Endodermal cell (in vitro differentiated cells): ENCODE measurements at regions not wholly inside any gene's neighbourhood (a gene's known extent, or its start where the extent isn't known, plus 50 kb on each side); places are given as distances from the start of the nearest gene placed in this dataset.

Source experiments
- DNase-seq: peaks from one replicate; pipeline ENCODE4 v3.0.0-alpha.2; 2017
- H3K27ac ChIP-seq: 2 replicates; pipeline ENCODE4 v1.5.1; 2013; ENCODE audit warnings: mild to moderate bottlenecking, low read depth, low read length, moderate library complexity
- H3K27me3 ChIP-seq: 2 replicates; pipeline ENCODE4 v1.6.1; 2013; ENCODE audit warnings: mild to moderate bottlenecking, low read length, moderate library complexity; ENCODE audit not compliant: insufficient read depth, control insufficient read depth, poor library complexity, severe bottlenecking
- H3K36me3 ChIP-seq: 2 replicates; pipeline ENCODE4 v1.7.0; 2013; ENCODE audit warnings: mild to moderate bottlenecking, low read length, moderate library complexity; ENCODE audit not compliant: control insufficient read depth, insufficient read depth
- H3K4me1 ChIP-seq: one replicate; pipeline ENCODE4 v1.7.0; 2013; ENCODE audit warnings: low read length; ENCODE audit not compliant: control insufficient read depth, insufficient read depth
- H3K4me3 ChIP-seq: 2 replicates; pipeline ENCODE4 v1.5.1; 2013; ENCODE audit warnings: mild to moderate bottlenecking, low read length, moderate library complexity
- H3K9ac ChIP-seq: 2 replicates; pipeline ENCODE4 v1.6.1; 2013; ENCODE audit warnings: mild to moderate bottlenecking, low read length, moderate library complexity; ENCODE audit not compliant: poor library complexity, severe bottlenecking; ENCODE audit errors: extremely low read depth
- H3K9me3 ChIP-seq: 2 replicates; pipeline ENCODE4 v1.6.1; 2013; ENCODE audit warnings: mild to moderate bottlenecking, low read length, moderate library complexity; ENCODE audit not compliant: control insufficient read depth
- H3K27ac Mint-ChIP-seq: 2 replicates; pipeline ENCODE4 v1.8.0; 2020; ENCODE audit warnings: mixed read lengths
- H3K27me3 Mint-ChIP-seq: 2 replicates; pipeline ENCODE4 v1.8.0; 2021; ENCODE audit warnings: mild to moderate bottlenecking, mixed read lengths; ENCODE audit not compliant: insufficient read depth
- H3K36me3 Mint-ChIP-seq: 2 replicates; pipeline ENCODE4 v1.8.0; 2020; ENCODE audit warnings: low read depth, mixed read lengths
- H3K4me1 Mint-ChIP-seq: 2 replicates; pipeline ENCODE4 v1.8.0; 2020; ENCODE audit warnings: mixed read lengths
- H3K4me3 Mint-ChIP-seq: 2 replicates; pipeline ENCODE4 v1.8.0; 2020; ENCODE audit warnings: mild to moderate bottlenecking, moderate library complexity, mixed read lengths
- H3K9me3 Mint-ChIP-seq: 2 replicates; pipeline ENCODE4 v1.8.0; 2020; ENCODE audit warnings: mild to moderate bottlenecking, mixed read lengths
- WGBS, 2 experiments: methylation state at CpG; one replicate each; pipeline versions ENCODE4 v1.1.5 to v1.1.7; 2013; ENCODE audit warnings: missing lambda C conversion rate in 2 of 2, mixed read lengths in 1 of 2; ENCODE audit not compliant: insufficient coverage in 1 of 2, insufficient read length in 1 of 2; 5-methylcytosine and 5-hydroxymethylcytosine counted together
- TF ChIP-seq, protein P1 (sequence below): fragments of 200-600 bp; sonication (generic); conservative IDR thresholded peaks from 2 replicates; pipeline ENCODE4 v1.5.0; 2021; ENCODE audit warnings: antibody characterized with exemption, mild to moderate bottlenecking

DNA sequence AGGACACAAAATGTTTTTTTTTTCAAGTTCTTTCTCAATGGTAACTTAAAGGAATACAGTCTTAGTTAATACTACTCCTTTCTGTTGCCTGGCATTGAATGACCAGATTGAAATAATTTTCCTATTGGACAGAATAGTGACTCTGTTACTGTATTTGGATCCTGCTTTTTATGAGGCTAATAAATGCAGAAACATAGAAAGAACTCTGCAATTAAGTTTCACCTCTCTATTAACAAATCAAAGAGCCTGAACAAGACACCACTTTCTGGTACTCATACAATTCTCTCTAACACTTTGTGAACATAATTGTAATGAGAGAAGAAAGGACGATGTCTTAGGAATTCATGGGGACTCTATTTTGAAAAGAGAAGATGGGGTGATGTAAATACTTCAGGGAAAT is 308.4 kb upstream of the ROBO2 start:
- H3K4me1 ChIP-seq: no peaks in the 10 kb centered on the region

GRCh38 chr3:76733073-76733759 is 306.7 kb upstream of the ROBO2 start:
- no peak overlapping the region for H3K27ac Mint-ChIP-seq
- peaks cover 11% of the 10 kb centered on the region for H3K9me3 ChIP-seq
- no peak for DNase-seq
- H3K4me3 ChIP-seq: no peak overlapping the region
- no peaks in the 10 kb centered on the region for H3K27me3 Mint-ChIP-seq
- H3K4me1 Mint-ChIP-seq: peaks cover 3% of the 10 kb centered on the region
- TF ChIP-seq, protein P1, sequence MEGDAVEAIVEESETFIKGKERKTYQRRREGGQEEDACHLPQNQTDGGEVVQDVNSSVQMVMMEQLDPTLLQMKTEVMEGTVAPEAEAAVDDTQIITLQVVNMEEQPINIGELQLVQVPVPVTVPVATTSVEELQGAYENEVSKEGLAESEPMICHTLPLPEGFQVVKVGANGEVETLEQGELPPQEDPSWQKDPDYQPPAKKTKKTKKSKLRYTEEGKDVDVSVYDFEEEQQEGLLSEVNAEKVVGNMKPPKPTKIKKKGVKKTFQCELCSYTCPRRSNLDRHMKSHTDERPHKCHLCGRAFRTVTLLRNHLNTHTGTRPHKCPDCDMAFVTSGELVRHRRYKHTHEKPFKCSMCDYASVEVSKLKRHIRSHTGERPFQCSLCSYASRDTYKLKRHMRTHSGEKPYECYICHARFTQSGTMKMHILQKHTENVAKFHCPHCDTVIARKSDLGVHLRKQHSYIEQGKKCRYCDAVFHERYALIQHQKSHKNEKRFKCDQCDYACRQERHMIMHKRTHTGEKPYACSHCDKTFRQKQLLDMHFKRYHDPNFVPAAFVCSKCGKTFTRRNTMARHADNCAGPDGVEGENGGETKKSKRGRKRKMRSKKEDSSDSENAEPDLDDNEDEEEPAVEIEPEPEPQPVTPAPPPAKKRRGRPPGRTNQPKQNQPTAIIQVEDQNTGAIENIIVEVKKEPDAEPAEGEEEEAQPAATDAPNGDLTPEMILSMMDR: no peak
- WGBS, 2 experiments: 100% methylated on average over 1 of the region's 1 CpG
- H3K36me3 ChIP-seq: no peaks in the 10 kb centered on the region
- no peak overlapping the region for H3K9ac ChIP-seq
- H3K4me1 ChIP-seq: no peaks in the 10 kb centered on the region
- no peak overlapping the region for H3K4me3 Mint-ChIP-seq
- peaks cover 12% of the 10 kb centered on the region for H3K9me3 Mint-ChIP-seq
- H3K36me3 Mint-ChIP-seq: peaks cover 3% of the 10 kb centered on the region
- H3K27me3 ChIP-seq: no peaks in the 10 kb centered on the region
- no peak overlapping the region for H3K27ac ChIP-seq

More for the DNA sequence above, 308.4 kb upstream of the ROBO2 start:
- Histone ChIP-seq H3K9ac (no peak overlapping the region), H3K36me3 (no peaks in the 10 kb centered on the region), H3K27me3 (no peaks in the 10 kb centered on the region), H3K9me3 (peaks cover 11% of the 10 kb centered on the region), H3K4me3 (no peak overlapping the region), H3K27ac (no peak overlapping the region)
- Mint-ChIP-seq H3K36me3 (peaks cover 3% of the 10 kb centered on the region), H3K27me3 (no peaks in the 10 kb centered on the region), H3K4me3 (no peak overlapping the region), H3K9me3 (peaks cover 12% of the 10 kb centered on the region), H3K4me1 (peaks cover 3% of the 10 kb centered on the region), H3K27ac (no peak overlapping the region)
- no peak for DNase-seq
- TF ChIP-seq, protein P1: no peak
- 64% methylated on average over 1 of the region's 1 CpG; no CpG with 5 or more reads in 1 of the 2 experiments for WGBS, 2 experiments

GRCh38 chr3:76735152-76735551 is 304.7 kb upstream of the ROBO2 start:
- Histone ChIP-seq H3K27ac (no peak overlapping the region), H3K4me1 (no peaks in the 10 kb centered on the region), H3K9ac (no peak overlapping the region), H3K36me3 (no peaks in the 10 kb centered on the region), H3K4me3 (no peak overlapping the region), H3K27me3 (no peaks in the 10 kb centered on the region), H3K9me3 (peaks cover 11% of the 10 kb centered on the region)
- peaks cover 3% of the 10 kb centered on the region for H3K4me1 Mint-ChIP-seq
- 60 to 77% methylated on average over 2 to 3 of the region's 3 CpGs for WGBS, 2 experiments
- H3K27ac Mint-ChIP-seq: no peak overlapping the region
- no peak for DNase-seq
- TF ChIP-seq, protein P1: no peak
- no peaks in the 10 kb centered on the region for H3K27me3 Mint-ChIP-seq
- H3K9me3 Mint-ChIP-seq: peaks cover 12% of the 10 kb centered on the region
- H3K4me3 Mint-ChIP-seq: no peak overlapping the region
- H3K36me3 Mint-ChIP-seq: peaks cover 3% of the 10 kb centered on the region
